ENCODE measurements at regions not wholly inside any gene's neighbourhood (a gene's known extent, or its start where the extent isn't known, plus 50 kb on each side); places are given as distances from the start of the nearest gene placed in this dataset.

GRCh38 chr18:25650201-25650941, 298.4 kb upstream of the ZNF521 start:
- DNase-seq (ENCODE audit: low read depth) = peak; percentile 89

- DNase-seq (ENCODE audit: low read depth) = no peak
Measured at GRCh38 chr18:25648716-25649260, 296.8 kb upstream of the ZNF521 start.

- no peak for DNase-seq (ENCODE audit: low read depth)
Measured at GRCh38 chr18:25647404-25647803, 295.4 kb upstream of the ZNF521 start.

GRCh38 chr18:25646971-25647370, 295.0 kb upstream of the ZNF521 start:
- DNase-seq (ENCODE audit: low read depth) = peak; percentile 13

- no peak for DNase-seq (ENCODE audit: low read depth)
Measured at GRCh38 chr18:25639596-25639995, 287.6 kb upstream of the ZNF521 start.

- no peak for DNase-seq (ENCODE audit: low read depth)
Measured at GRCh38 chr18:25633563-25633962, 281.6 kb upstream of the ZNF521 start.

- DNase-seq (ENCODE audit: low read depth) = no peak
Measured at GRCh38 chr18:25630682-25631081, 278.7 kb upstream of the ZNF521 start.

GRCh38 chr18:25621682-25622081, 269.7 kb upstream of the ZNF521 start:
- peak; percentile 3 for DNase-seq (ENCODE audit: low read depth)

GRCh38 chr18:25621144-25621543, 269.2 kb upstream of the ZNF521 start:
- DNase-seq (ENCODE audit: low read depth) = peak; percentile 40

GRCh38 chr18:25614168-25614567, 262.2 kb upstream of the ZNF521 start:
- no peak for DNase-seq (ENCODE audit: low read depth)

- no peak for DNase-seq (ENCODE audit: low read depth)
Measured at GRCh38 chr18:25612466-25612865, 260.5 kb upstream of the ZNF521 start.

GRCh38 chr18:25608091-25608490, 256.1 kb upstream of the ZNF521 start:
- DNase-seq (ENCODE audit: low read depth) = no peak

- no peak for DNase-seq (ENCODE audit: low read depth)
Measured at GRCh38 chr18:25604894-25605597, 253.1 kb upstream of the ZNF521 start.

- DNase-seq (ENCODE audit: low read depth) = no peak
Measured at GRCh38 chr18:25604196-25604893, 252.4 kb upstream of the ZNF521 start.

- DNase-seq (ENCODE audit: low read depth) = no peak
Measured at GRCh38 chr18:25599443-25599842, 247.5 kb upstream of the ZNF521 start.

- no peak for DNase-seq (ENCODE audit: low read depth)
Measured at GRCh38 chr18:25597476-25597875, 245.5 kb upstream of the ZNF521 start.

GRCh38 chr18:25595274-25596060, 243.5 kb upstream of the ZNF521 start:
- DNase-seq (ENCODE audit: low read depth) = no peak

GRCh38 chr18:25594351-25594750, 242.4 kb upstream of the ZNF521 start:
- no peak for DNase-seq (ENCODE audit: low read depth)

- DNase-seq (ENCODE audit: low read depth) = no peak
Measured at GRCh38 chr18:25592804-25593360, 240.9 kb upstream of the ZNF521 start.

GRCh38 chr18:25590456-25590855, 238.5 kb upstream of the ZNF521 start:
- no peak for DNase-seq (ENCODE audit: low read depth)

- no peak for DNase-seq (ENCODE audit: low read depth)
Measured at GRCh38 chr18:25587545-25587944, 235.6 kb upstream of the ZNF521 start.
